NCI-H82 (cell line): ENCODE measurements at regions not wholly inside any gene's neighbourhood (a gene's known extent, or its start where the extent isn't known, plus 50 kb on each side); places are given as distances from the start of the nearest gene placed in this dataset.
A peak's percentile ranks its signal among the peaks of the same experiment; 100 is the strongest.

Experiments
- DNase-seq: peaks from one replicate; lab custom pipeline; 2025; lab: John Stamatoyannopoulos, UW

- DNase-seq = no peak
Measured at GRCh38 chr4:130183096-130183495, 1087.1 kb downstream of the C4orf33 start.

- DNase-seq = no peak
Measured at GRCh38 chr4:130183766-130184165, 1087.8 kb downstream of the C4orf33 start.

GRCh38 chr4:130185123-130185522 is 1089.2 kb downstream of the C4orf33 start:
- DNase-seq = no peak

- DNase-seq = no peak
Measured at GRCh38 chr4:130186931-130187330, 1091.0 kb downstream of the C4orf33 start.

- no peak for DNase-seq
Measured at GRCh38 chr4:130187587-130187986, 1091.6 kb downstream of the C4orf33 start.

GRCh38 chr4:130192787-130193186 is 1096.8 kb downstream of the C4orf33 start:
- no peak for DNase-seq

- no peak for DNase-seq
Measured at GRCh38 chr4:130197946-130198345, 1102.0 kb downstream of the C4orf33 start.

- no peak for DNase-seq
Measured at GRCh38 chr4:130203571-130203970, 1107.6 kb downstream of the C4orf33 start.

- peak; percentile 3 for DNase-seq
Measured at GRCh38 chr4:130210864-130211263, 1114.9 kb downstream of the C4orf33 start.

GRCh38 chr4:130214268-130214667 is 1118.3 kb downstream of the C4orf33 start:
- no peak for DNase-seq

- no peak for DNase-seq
Measured at GRCh38 chr4:130233377-130234047, 1137.6 kb downstream of the C4orf33 start.

GRCh38 chr4:130238121-130238520 is 1142.2 kb downstream of the C4orf33 start:
- no peak for DNase-seq

- no peak for DNase-seq
Measured at GRCh38 chr4:130249002-130249401, 1153.0 kb downstream of the C4orf33 start.

GRCh38 chr4:130257271-130257670 is 1161.3 kb downstream of the C4orf33 start:
- no peak for DNase-seq

- no peak for DNase-seq
Measured at GRCh38 chr4:130266814-130267213, 1170.9 kb downstream of the C4orf33 start.

GRCh38 chr4:130288576-130288975 is 1192.6 kb downstream of the C4orf33 start:
- no peak for DNase-seq

- no peak for DNase-seq
Measured at GRCh38 chr4:130293692-130294091, 1197.7 kb downstream of the C4orf33 start.

GRCh38 chr4:130296448-130296847 is 1200.5 kb downstream of the C4orf33 start:
- DNase-seq = no peak

- DNase-seq = peak; percentile 17
Measured at GRCh38 chr4:130306566-130306965, 1210.6 kb downstream of the C4orf33 start.

GRCh38 chr4:130309221-130309620 is 1213.3 kb downstream of the C4orf33 start:
- no peak for DNase-seq

- no peak for DNase-seq
Measured at GRCh38 chr4:130322439-130322838, 1226.5 kb downstream of the C4orf33 start.

- no peak for DNase-seq
Measured at GRCh38 chr4:130329036-130329435, 1233.1 kb downstream of the C4orf33 start.

- no peak for DNase-seq
Measured at GRCh38 chr4:130333241-130333759, 1237.3 kb downstream of the C4orf33 start.
